COR-L47 (cell line): ENCODE measurements at regions not wholly inside any gene's neighbourhood (a gene's known extent, or its start where the extent isn't known, plus 50 kb on each side); places are given as distances from the start of the nearest gene placed in this dataset.
A peak's percentile ranks its signal among the peaks of the same experiment; 100 is the strongest.
"Not testable (repeated sequence)": the region's sequence is repeated elsewhere in the genome, so short reads cannot be mapped to it uniquely, and the experiment has no call there.

Experiments
- DNase-seq: peaks from one replicate; lab custom pipeline; 2025; lab: John Stamatoyannopoulos, UW

- no peak for DNase-seq
These were observed 351.7 kb upstream of the NOCT start for GRCh38 chr4:138663883-138664282.

- no peak for DNase-seq
These were observed 355.7 kb upstream of the NOCT start for GRCh38 chr4:138659812-138660316.

- DNase-seq: no peak
These were observed 356.4 kb upstream of the NOCT start for GRCh38 chr4:138659037-138659811.

- no peak for DNase-seq
These were observed 357.1 kb upstream of the NOCT start for GRCh38 chr4:138658518-138658917.

- DNase-seq: no peak
These were observed 358.6 kb upstream of the NOCT start for GRCh38 chr4:138656990-138657389.

GRCh38 chr4:138655985-138656384, 359.6 kb upstream of the NOCT start:
- DNase-seq: no peak

- DNase-seq: no peak
These were observed 360.3 kb upstream of the NOCT start for GRCh38 chr4:138655286-138655685.

- DNase-seq: no peak
These were observed 364.6 kb upstream of the NOCT start for GRCh38 chr4:138650929-138651448.

GRCh38 chr4:138650495-138650894, 365.1 kb upstream of the NOCT start:
- no peak for DNase-seq

- DNase-seq: no peak
These were observed 368.1 kb upstream of the NOCT start for GRCh38 chr4:138647433-138647832.

GRCh38 chr4:138646383-138646782, 369.2 kb upstream of the NOCT start:
- DNase-seq: no peak

GRCh38 chr4:138645289-138645688, 370.3 kb upstream of the NOCT start:
- DNase-seq: no peak

GRCh38 chr4:138644322-138644721, 371.3 kb upstream of the NOCT start:
- no peak for DNase-seq

- no peak for DNase-seq
These were observed 371.8 kb upstream of the NOCT start for GRCh38 chr4:138643827-138644226.

GRCh38 chr4:138639018-138639741, 376.4 kb upstream of the NOCT start:
- DNase-seq: no peak

- peak; percentile 16 for DNase-seq
These were observed 378.8 kb upstream of the NOCT start for GRCh38 chr4:138636781-138637180.

GRCh38 chr4:138634915-138635314, 380.7 kb upstream of the NOCT start:
- no peak for DNase-seq

GRCh38 chr4:138633580-138633904, 382.0 kb upstream of the NOCT start:
- DNase-seq: no peak

GRCh38 chr4:138632856-138633579, 382.6 kb upstream of the NOCT start:
- no peak for DNase-seq

GRCh38 chr4:138630666-138631065, 384.9 kb upstream of the NOCT start:
- DNase-seq: no peak

- no peak for DNase-seq
These were observed 385.9 kb upstream of the NOCT start for GRCh38 chr4:138629669-138630068.

GRCh38 chr4:138627096-138627495, 384.9 kb upstream of the SLC7A11 start:
- no peak for DNase-seq

- DNase-seq: not testable (repeated sequence)
These were observed 380.2 kb upstream of the SLC7A11 start for GRCh38 chr4:138622362-138622761.
